A673 (cell line): ENCODE measurements at regions not wholly inside any gene's neighbourhood (a gene's known extent, or its start where the extent isn't known, plus 50 kb on each side); places are given as distances from the start of the nearest gene placed in this dataset.

Experiments
- BruUV-seq: library from RNA; stranded (reverse); fragments of 400-500 nt; replicated peaks from 2 replicates; lab custom pipeline; 2021; lab: Mats Ljungman, UMichigan
- CTCF ChIA-PET: fragments of 300-600 bp; sonication (Branson Sonifier 250); formaldehyde crosslinking; loops from one replicate; lab custom pipeline; 2022; ENCODE audit warnings: antibody characterized with exemption; lab: Charles Lee
- POLR2A ChIA-PET: fragments of 300-600 bp; sonication (Branson Sonifier 250); formaldehyde crosslinking; loops from one replicate; lab custom pipeline; 2022; ENCODE audit warnings: antibody characterized with exemption; ENCODE audit not compliant: low non-redundant PET; lab: Charles Lee
- DNase-seq: peaks from one replicate; pipeline ENCODE4 v3.0.0-alpha.2; 2015; ENCODE audit warnings: low spot score
- H3K27ac ChIP-seq: fragments of 200-600 bp; sonication (generic); 2 replicates; pipeline ENCODE4 v1.5.1; 2016; ENCODE audit warnings: mixed run types, low read depth, mild to moderate bottlenecking, mixed read lengths, antibody characterized with exemption, low read length; ENCODE audit not compliant: poor library complexity, severe bottlenecking
- H3K27me3 ChIP-seq: fragments of 200-600 bp; sonication (generic); replicated peaks from 2 replicates; pipeline ENCODE4 v1.6.1; 2017; ENCODE audit warnings: mixed run types, low read depth, mild to moderate bottlenecking, mixed read lengths, antibody characterized with exemption, low read length; ENCODE audit not compliant: insufficient read depth, poor library complexity
- H3K36me3 ChIP-seq: fragments of 200-600 bp; sonication (generic); 2 replicates; pipeline ENCODE4 v1.6.1; 2016; ENCODE audit warnings: mixed run types, mild to moderate bottlenecking, mixed read lengths, antibody characterized with exemption, low read length; ENCODE audit not compliant: insufficient read depth, poor library complexity, severe bottlenecking
- H3K4me1 ChIP-seq: fragments of 200-600 bp; sonication (generic); 2 replicates; pipeline ENCODE4 v1.6.1; 2017; ENCODE audit warnings: mixed run types, mild to moderate bottlenecking, mixed read lengths, antibody characterized with exemption, low read length; ENCODE audit not compliant: insufficient read depth, poor library complexity, severe bottlenecking
- H3K4me3 ChIP-seq: fragments of 200-600 bp; sonication (generic); 2 replicates; pipeline ENCODE4 v1.5.1; 2016; ENCODE audit warnings: low read depth, mixed run types, mild to moderate bottlenecking, mixed read lengths, low read length; ENCODE audit not compliant: poor library complexity, severe bottlenecking
- H3K9me3 ChIP-seq: fragments of 200-600 bp; sonication (generic); 2 replicates; pipeline ENCODE4 v1.6.1; 2016; ENCODE audit warnings: mixed run types, low read depth, mild to moderate bottlenecking, mixed read lengths, antibody characterized with exemption, low read length; ENCODE audit not compliant: poor library complexity, severe bottlenecking
- CTCF ChIP-seq: fragments of 300-800, 200-600 bp; sonication (generic); conservative IDR thresholded peaks from 2 replicates; pipeline ENCODE4 v1.5.1; 2017; ENCODE audit warnings: low read depth, mild to moderate bottlenecking, antibody characterized with exemption, low read length, moderate library complexity, mixed read lengths
- EZH2 ChIP-seq: fragments of 200-600 bp; sonication (generic); IDR thresholded peaks from 2 replicates; pipeline ENCODE4 v1.6.1; 2017; ENCODE audit warnings: borderline replicate concordance, low read depth, mild to moderate bottlenecking, mixed read lengths, antibody characterized with exemption, low read length; ENCODE audit not compliant: poor library complexity, severe bottlenecking
- intact Hi-C: fragments of 100-400 bp; cut with micrococcal nuclease; formaldehyde crosslinking; loops from one replicate; pipeline ENCODE4 v1.10.0; 2022; ENCODE audit not compliant: unreplicated experiment

- CTCF ChIA-PET: no interaction called here
- Histone ChIP-seq H3K36me3 (no peaks in the 10 kb centered on the region), H3K9me3 (no peaks in the 10 kb centered on the region), H3K27ac (no peak overlapping the region), H3K27me3 (peaks cover 4% of the 10 kb centered on the region), H3K4me1 (no peaks in the 10 kb centered on the region), H3K4me3 (no peak overlapping the region)
- no peak for DNase-seq
- TF ChIP-seq CTCF: no peak
- no peak for TF ChIP-seq EZH2
- no TSS peak for BruUV-seq
- intact Hi-C loops: no loop called here
- POLR2A ChIA-PET: no interaction called here
Measured at GRCh38 chr4:8921465-8921864, 49.8 kb upstream of the HMX1 start.
